T47D (cell line): ENCODE measurements at regions not wholly inside any gene's neighbourhood (a gene's known extent, or its start where the extent isn't known, plus 50 kb on each side); places are given as distances from the start of the nearest gene placed in this dataset.
"Not testable (repeated sequence)": the region's sequence is repeated elsewhere in the genome, so short reads cannot be mapped to it uniquely, and the experiment has no call there.

ENCODE experiments used
- DNase-seq, 2 experiments: peaks; one replicate each; pipeline versions ENCODE4 v3.0.0 to v3.0.0-alpha.2; 2011 to 2012; ENCODE audit warnings: low read depth in 1 of 2, low spot score in 1 of 2
- JUND ChIP-seq: IDR thresholded peaks from 2 replicates; pipeline ENCODE4 v1.6.1; 2012; ENCODE audit warnings: low read depth
- in situ Hi-C: cut with HindIII; loops from 2 replicates; pipeline ENCODE4 v1.10.0; 2016; ENCODE audit warnings: low sequenced_read_pairs, low pct_unique_long_range_greater_than_20kb

DNA sequence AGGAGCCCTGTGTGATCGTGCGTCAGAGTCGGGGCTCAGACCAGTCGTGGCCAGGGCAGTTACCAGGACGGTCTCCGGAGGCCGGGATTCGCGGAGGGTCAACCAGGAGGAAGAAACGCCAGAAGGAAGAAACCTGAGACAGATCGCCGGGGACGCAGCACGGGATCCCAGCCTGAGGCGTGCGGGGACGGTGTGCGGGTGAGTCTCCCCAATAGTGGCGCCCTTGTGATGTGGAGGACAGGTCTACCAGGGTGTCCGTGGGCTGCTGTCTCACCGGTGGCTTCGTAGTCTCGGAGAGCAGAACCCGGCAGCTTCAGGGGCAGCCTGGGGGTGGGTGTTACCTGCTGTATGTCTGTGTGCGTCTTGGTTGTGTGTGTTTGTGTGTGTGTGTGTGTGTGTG, 1399.1 kb upstream of the PCDH10 start:
- DNase-seq, in situ Hi-C loops: not testable (repeated sequence)

DNA sequence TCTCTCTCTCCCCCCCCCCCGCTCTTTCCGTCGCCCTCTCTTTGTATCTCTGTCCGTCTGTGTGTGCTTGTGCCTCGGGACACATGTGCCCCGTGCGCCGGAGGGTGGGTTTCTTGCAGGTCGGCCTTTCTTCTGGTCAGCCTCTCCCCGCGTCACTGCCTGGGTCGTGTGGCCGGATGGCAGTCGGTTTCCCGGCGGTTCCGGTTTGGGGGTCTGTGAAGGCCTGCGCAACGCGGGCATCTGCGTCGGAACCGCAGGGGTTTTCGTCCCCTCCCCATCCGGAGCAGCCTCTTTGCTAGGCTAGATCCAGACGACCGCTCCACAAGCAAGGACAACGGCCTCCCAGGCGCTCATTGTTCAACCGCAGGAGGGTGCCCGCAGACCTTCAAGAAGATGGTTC, 1398.6 kb upstream of the PCDH10 start:
- DNase-seq, in situ Hi-C loops: not testable (repeated sequence)

DNA sequence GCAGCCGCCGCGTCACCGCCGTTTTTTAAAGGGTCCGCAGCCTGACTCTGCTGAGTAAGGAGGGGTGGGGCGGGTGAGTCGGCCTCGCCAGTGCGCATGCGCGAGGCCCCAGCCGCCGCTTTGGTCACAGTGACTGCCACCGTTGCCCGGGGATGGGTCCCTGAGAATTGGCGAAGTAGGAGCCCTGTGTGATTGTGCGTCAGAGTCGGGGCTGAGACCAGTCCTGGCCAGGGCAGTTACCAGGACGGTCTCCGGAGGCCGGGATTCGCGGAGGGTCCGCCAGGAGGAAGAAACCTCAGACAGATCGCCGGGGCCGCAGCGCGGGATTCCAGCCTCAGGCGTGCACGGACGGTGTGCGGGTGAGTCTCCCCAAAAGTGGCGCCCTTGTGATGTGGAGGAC, 1386.9 kb upstream of the PCDH10 start:
- in situ Hi-C loops, DNase-seq: not testable (repeated sequence)

DNA sequence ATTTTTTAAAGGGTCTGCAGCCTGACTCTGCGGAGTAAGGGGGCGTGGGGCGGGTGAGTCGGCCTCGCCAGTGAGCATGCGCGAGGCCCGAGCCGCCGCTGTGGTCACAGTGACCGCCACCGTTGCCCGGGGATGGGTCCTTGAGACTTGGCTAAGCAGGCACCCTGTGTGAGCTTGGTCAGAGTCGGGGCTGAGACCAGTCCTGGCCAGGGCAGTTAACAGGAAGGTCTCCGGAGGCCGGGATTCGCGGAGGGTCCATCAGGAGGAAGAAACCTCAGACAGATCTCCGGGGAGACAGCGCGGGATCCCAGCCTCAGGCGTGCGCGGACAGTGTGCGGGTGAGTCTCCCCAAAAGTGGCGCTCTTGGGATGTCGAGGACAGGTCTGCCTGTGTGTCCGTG, 1384.4 kb upstream of the PCDH10 start:
- DNase-seq = no peak
- in situ Hi-C loops = no loop called here
- no peak for TF ChIP-seq JUND

DNA sequence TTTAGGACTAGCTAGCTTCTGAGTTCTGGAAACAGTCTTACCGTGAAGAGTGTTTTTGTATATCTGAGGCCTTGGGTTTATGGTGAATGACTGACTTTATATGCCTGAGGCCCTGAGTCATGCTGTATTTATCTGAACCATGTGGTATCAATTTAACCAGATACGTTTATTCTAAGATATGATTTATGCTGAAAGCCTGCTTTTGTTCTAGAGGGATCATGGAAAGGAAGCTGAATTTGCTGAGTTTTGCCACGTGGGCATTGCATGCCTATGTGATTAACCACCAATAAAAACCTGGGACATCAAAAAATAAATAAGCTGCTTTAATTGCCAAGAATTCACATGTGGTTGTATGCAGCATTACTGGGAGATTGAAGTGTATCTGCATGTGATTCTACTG, 1374.7 kb upstream of the PCDH10 start:
- in situ Hi-C loops = not testable (repeated sequence)

DNA sequence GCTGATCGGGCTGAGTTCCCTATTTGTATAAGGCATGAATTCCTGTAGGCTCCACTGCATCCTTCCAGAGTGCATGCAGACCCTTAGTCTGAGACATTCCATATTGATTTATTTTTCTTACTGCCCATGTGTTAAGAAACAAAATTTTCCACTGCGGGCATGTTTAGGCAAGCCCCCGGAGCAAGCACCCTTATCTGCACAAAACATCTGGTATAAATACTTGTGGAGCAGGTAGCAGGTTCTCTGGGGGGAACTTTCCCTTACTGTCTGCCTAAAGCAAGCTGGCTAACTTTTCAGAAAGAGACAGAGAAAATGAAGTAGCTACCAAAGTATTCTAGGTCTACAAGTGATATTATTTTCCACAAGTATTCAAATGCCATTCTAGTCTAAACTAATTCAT, 1338.5 kb upstream of the PCDH10 start:
- DNase-seq, in situ Hi-C loops: not testable (repeated sequence)

More for the DNA sequence above, 1374.7 kb upstream of the PCDH10 start:
- not testable (repeated sequence) for DNase-seq
